Activated CD8-positive, alpha-beta memory T cell treated with anti-CD3 and anti-CD28 coated beads, Interleukin-2, amount 10 ng/mL, durations not matched to agents 7 days and 5 days (primary cell): ENCODE measurements at regions not wholly inside any gene's neighbourhood (a gene's known extent, or its start where the extent isn't known, plus 50 kb on each side); places are given as distances from the start of the nearest gene placed in this dataset.
A peak's percentile ranks its signal among the peaks of the same experiment; 100 is the strongest.
"Not testable (repeated sequence)": the region's sequence is repeated elsewhere in the genome, so short reads cannot be mapped to it uniquely, and the experiment has no call there.

Source experiments
- ATAC-seq: fragments of 150-1000 bp; cut with Tn5 transposase; one replicate; pipeline ENCODE4 v1.10.0; 2021; ENCODE audit warnings: moderate library complexity
- CTCF ChIA-PET: fragments of 350-600 bp; sonication (Branson Sonifier 250); formaldehyde crosslinking; loops from one replicate; lab custom pipeline; 2021; ENCODE audit warnings: antibody characterized with exemption; lab: Charles Lee
- DNase-seq: peaks from one replicate; pipeline ENCODE4 v3.0.0-alpha.2; 2020
- H3K27ac Mint-ChIP-seq: one replicate; pipeline ENCODE4 v1.8.0; 2021; ENCODE audit warnings: mild to moderate bottlenecking, mixed read lengths
- H3K27me3 Mint-ChIP-seq: one replicate; pipeline ENCODE4 v1.8.0; 2021; ENCODE audit warnings: mixed read lengths
- H3K36me3 Mint-ChIP-seq: one replicate; pipeline ENCODE4 v1.8.0; 2021; ENCODE audit warnings: mild to moderate bottlenecking, mixed read lengths
- H3K4me1 Mint-ChIP-seq: one replicate; pipeline ENCODE4 v1.8.0; 2021; ENCODE audit warnings: mixed read lengths
- H3K4me3 Mint-ChIP-seq: one replicate; pipeline ENCODE4 v1.8.0; 2021; ENCODE audit warnings: mild to moderate bottlenecking, moderate library complexity, mixed read lengths
- H3K9me3 Mint-ChIP-seq: one replicate; pipeline ENCODE4 v1.8.0; 2022; ENCODE audit warnings: low read depth, mixed read lengths

- H3K27ac Mint-ChIP-seq, DNase-seq, H3K4me3 Mint-ChIP-seq, ATAC-seq, H3K9me3 Mint-ChIP-seq, H3K27me3 Mint-ChIP-seq, H3K36me3 Mint-ChIP-seq, CTCF ChIA-PET, H3K4me1 Mint-ChIP-seq: not testable (repeated sequence)
Measured at GRCh38 chr9:62909447-62909846, 1719.6 kb downstream of the SPATA31A7 start.

DNA sequence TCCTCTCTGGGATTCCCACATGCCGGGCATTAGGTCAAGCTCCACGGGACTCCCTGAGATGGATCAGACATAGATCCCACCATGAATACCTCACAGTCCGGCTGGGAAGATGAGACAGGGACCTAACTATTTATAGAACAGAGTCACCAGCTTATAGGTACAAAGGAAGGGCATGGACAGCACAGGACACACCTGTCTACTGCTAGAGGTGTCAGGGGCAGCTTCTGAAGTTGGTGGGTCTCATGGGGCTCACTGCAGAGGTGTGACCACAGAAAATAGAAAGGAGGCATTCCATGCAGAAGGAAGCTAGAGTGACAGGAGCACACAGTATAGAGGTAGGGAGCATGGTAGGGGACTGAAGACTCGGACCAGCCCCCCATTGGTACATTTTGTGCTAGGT, 1722.4 kb downstream of the SPATA31A7 start:
- DNase-seq, CTCF ChIA-PET, H3K36me3 Mint-ChIP-seq, H3K27ac Mint-ChIP-seq, H3K4me1 Mint-ChIP-seq, H3K27me3 Mint-ChIP-seq, ATAC-seq, H3K4me3 Mint-ChIP-seq, H3K9me3 Mint-ChIP-seq: not testable (repeated sequence)

DNA sequence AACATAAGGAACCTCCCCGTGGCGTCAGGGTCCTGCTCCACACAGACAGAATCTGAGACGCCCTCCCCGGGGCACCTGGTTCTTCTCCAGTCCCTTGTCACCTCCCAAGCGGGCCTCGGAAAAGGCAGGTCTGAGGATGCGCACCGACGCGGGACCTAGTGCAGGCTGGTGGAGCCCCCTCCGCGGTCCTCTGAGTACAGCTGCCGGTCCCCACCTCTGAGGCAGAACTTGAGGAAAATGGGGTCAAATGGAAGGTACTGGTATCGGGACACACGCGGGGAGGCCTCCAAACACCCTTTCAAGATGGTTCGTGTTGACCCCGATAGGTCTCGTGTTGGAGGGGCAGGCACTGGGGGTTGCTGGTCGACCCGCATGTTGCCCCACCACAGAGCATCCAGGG, 1725.3 kb downstream of the SPATA31A7 start:
- H3K4me1 Mint-ChIP-seq, CTCF ChIA-PET, H3K36me3 Mint-ChIP-seq, ATAC-seq, H3K27ac Mint-ChIP-seq, H3K9me3 Mint-ChIP-seq, H3K27me3 Mint-ChIP-seq, H3K4me3 Mint-ChIP-seq: not testable (repeated sequence)
- peak; percentile 29 for DNase-seq

GRCh38 chr9:62915661-62916060, 1725.8 kb downstream of the SPATA31A7 start:
- H3K4me1 Mint-ChIP-seq, DNase-seq, H3K27me3 Mint-ChIP-seq, H3K4me3 Mint-ChIP-seq, H3K36me3 Mint-ChIP-seq, CTCF ChIA-PET, H3K27ac Mint-ChIP-seq, H3K9me3 Mint-ChIP-seq: not testable (repeated sequence)
- ATAC-seq = peak; percentile 100

- CTCF ChIA-PET, H3K36me3 Mint-ChIP-seq, H3K9me3 Mint-ChIP-seq, H3K27ac Mint-ChIP-seq, H3K4me1 Mint-ChIP-seq, H3K27me3 Mint-ChIP-seq, H3K4me3 Mint-ChIP-seq, ATAC-seq: not testable (repeated sequence)
- peak; percentile 14 for DNase-seq
Measured at GRCh38 chr9:62918648-62919385, 1729.0 kb downstream of the SPATA31A7 start.

- H3K4me3 Mint-ChIP-seq, ATAC-seq, H3K27ac Mint-ChIP-seq, CTCF ChIA-PET, H3K27me3 Mint-ChIP-seq, DNase-seq, H3K4me1 Mint-ChIP-seq, H3K9me3 Mint-ChIP-seq, H3K36me3 Mint-ChIP-seq: not testable (repeated sequence)
Measured at GRCh38 chr9:62931484-62931883, 1741.6 kb downstream of the SPATA31A7 start.

DNA sequence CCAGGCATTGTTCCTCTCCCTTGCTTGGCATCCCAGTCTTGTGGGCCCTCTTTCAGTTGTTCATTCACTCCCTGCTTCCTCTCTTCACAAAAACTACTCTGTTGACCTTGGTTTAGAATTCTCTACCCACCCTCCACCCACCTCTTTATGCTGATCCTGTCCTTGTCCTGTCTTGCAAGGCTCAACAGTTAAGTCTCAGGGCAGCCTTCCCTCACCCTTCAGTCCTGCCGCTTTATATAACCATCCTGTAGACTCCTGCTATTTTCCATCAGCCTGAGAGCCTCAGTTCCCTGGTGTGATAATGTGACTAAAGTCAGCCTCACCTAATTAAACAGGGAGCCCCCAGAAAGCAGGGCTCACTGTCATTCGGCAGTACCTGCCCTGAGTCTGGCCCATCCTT, 1763.0 kb downstream of the SPATA31A7 start:
- H3K4me1 Mint-ChIP-seq, H3K36me3 Mint-ChIP-seq, H3K4me3 Mint-ChIP-seq, ATAC-seq, DNase-seq, H3K27me3 Mint-ChIP-seq, H3K9me3 Mint-ChIP-seq, H3K27ac Mint-ChIP-seq, CTCF ChIA-PET: not testable (repeated sequence)
